ENCODE measurements at regions not wholly inside any gene's neighbourhood (a gene's known extent, or its start where the extent isn't known, plus 50 kb on each side); places are given as distances from the start of the nearest gene placed in this dataset.

DNA sequence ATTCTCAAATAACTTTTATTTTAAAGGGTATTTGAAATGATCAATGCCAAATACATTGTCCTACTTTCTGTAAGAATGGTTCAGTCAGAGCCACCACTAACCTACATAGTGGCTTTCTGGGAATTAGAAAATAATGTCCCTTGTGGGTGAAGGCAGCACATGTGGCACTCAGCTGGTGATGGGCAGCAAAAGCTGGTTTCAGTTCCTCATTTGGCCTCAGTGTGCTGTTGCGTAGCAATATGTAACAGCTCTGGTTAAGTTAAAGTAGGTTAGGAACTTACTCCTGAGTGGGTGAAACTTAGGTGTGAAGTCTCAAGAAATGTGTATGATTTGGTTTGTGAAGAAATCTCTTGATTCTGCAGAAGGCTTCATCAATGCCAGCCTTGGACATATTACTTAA is 99.6 kb upstream of the SPEF2 start:
- TF ChIP-seq EZH2 (IDR thresholded peaks at IDR 0.05; ENCODE audit: low read length, missing control alignments) = no peak
- TF ChIP-seq, protein P1, sequence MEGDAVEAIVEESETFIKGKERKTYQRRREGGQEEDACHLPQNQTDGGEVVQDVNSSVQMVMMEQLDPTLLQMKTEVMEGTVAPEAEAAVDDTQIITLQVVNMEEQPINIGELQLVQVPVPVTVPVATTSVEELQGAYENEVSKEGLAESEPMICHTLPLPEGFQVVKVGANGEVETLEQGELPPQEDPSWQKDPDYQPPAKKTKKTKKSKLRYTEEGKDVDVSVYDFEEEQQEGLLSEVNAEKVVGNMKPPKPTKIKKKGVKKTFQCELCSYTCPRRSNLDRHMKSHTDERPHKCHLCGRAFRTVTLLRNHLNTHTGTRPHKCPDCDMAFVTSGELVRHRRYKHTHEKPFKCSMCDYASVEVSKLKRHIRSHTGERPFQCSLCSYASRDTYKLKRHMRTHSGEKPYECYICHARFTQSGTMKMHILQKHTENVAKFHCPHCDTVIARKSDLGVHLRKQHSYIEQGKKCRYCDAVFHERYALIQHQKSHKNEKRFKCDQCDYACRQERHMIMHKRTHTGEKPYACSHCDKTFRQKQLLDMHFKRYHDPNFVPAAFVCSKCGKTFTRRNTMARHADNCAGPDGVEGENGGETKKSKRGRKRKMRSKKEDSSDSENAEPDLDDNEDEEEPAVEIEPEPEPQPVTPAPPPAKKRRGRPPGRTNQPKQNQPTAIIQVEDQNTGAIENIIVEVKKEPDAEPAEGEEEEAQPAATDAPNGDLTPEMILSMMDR (conservative IDR thresholded peaks at IDR 0.05 in 1 of 2, IDR thresholded peaks at IDR 0.05 in 1 of 2; ENCODE audit: low read depth in 1 of 2, low read length in 2 of 2) = no peak
- no peak for DNase-seq (ENCODE audit: low read depth in 2 of 2)
- Histone ChIP-seq H3K9me3 (ENCODE audit: control insufficient read depth, insufficient read depth, low read depth, low read length) (no peaks in the 10 kb centered on the region), H3K79me2 (ENCODE audit: control insufficient read depth, insufficient read depth, low read length) (no peaks in the 10 kb centered on the region), H3K27me3 (ENCODE audit: control insufficient read depth, insufficient read depth, low read length) (no peaks in the 10 kb centered on the region), H2AFZ (ENCODE audit: low read length) (no peak overlapping the region), H3K4me2 (ENCODE audit: extremely low read depth, insufficient read depth, low read length) (no peak overlapping the region), H3K9ac (ENCODE audit: insufficient read depth, low read length) (no peak overlapping the region), H3K4me1 (ENCODE audit: control insufficient read depth, extremely low read depth, insufficient read depth, low read length) (no peaks in the 10 kb centered on the region), H4K20me1 (ENCODE audit: control insufficient read depth, extremely low read depth, insufficient read depth, low read length) (no peaks in the 10 kb centered on the region), H3K36me3 (ENCODE audit: control insufficient read depth, insufficient read depth, low read length) (no peaks in the 10 kb centered on the region), H3K4me3 (replicated peaks in 1 of 4; ENCODE audit: control extremely low read depth in 1 of 4, insufficient read depth in 1 of 4, low read depth in 3 of 4, low read length in 4 of 4) (no peak overlapping the region), H3K27ac (ENCODE audit: insufficient read depth, low read length) (no peak overlapping the region)

DNA sequence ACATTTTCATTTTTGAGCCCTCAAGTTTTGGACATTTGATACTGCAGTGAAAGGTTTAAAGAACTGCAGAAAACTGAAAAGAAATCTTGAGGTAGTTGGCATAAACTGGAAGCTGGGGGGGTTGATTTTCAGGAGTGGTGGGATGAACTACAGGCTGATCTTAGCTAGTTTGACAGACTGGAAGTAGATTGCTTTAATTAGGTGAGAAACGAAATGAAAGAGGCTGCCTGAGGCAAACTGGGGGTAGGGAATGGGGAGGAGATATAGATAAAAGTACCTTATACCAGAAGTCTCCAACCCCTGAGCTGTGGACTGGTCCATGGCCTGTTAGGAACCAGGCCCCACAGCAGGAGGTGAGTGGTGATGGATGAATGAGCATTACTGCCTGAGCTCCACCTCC is 101.4 kb upstream of the SPEF2 start:
- Histone ChIP-seq H3K79me2 (ENCODE audit: control insufficient read depth, insufficient read depth, low read length) (no peaks in the 10 kb centered on the region), H3K9ac (ENCODE audit: insufficient read depth, low read length) (no peak overlapping the region), H3K27me3 (ENCODE audit: control insufficient read depth, insufficient read depth, low read length) (no peaks in the 10 kb centered on the region), H3K4me1 (ENCODE audit: control insufficient read depth, extremely low read depth, insufficient read depth, low read length) (no peaks in the 10 kb centered on the region), H3K36me3 (ENCODE audit: control insufficient read depth, insufficient read depth, low read length) (no peaks in the 10 kb centered on the region), H3K27ac (ENCODE audit: insufficient read depth, low read length) (no peak overlapping the region), H3K4me3 (replicated peaks in 1 of 4; ENCODE audit: control extremely low read depth in 1 of 4, insufficient read depth in 1 of 4, low read depth in 3 of 4, low read length in 4 of 4) (no peak overlapping the region), H2AFZ (ENCODE audit: low read length) (no peak overlapping the region), H3K9me3 (ENCODE audit: control insufficient read depth, insufficient read depth, low read depth, low read length) (no peaks in the 10 kb centered on the region), H3K4me2 (ENCODE audit: extremely low read depth, insufficient read depth, low read length) (no peak overlapping the region), H4K20me1 (ENCODE audit: control insufficient read depth, extremely low read depth, insufficient read depth, low read length) (no peaks in the 10 kb centered on the region)
- no peak for DNase-seq (ENCODE audit: low read depth in 2 of 2)
- no peak for TF ChIP-seq EZH2 (IDR thresholded peaks at IDR 0.05; ENCODE audit: low read length, missing control alignments)
- TF ChIP-seq, protein P1 (conservative IDR thresholded peaks at IDR 0.05 in 1 of 2, IDR thresholded peaks at IDR 0.05 in 1 of 2; ENCODE audit: low read depth in 1 of 2, low read length in 2 of 2) = no peak

DNA sequence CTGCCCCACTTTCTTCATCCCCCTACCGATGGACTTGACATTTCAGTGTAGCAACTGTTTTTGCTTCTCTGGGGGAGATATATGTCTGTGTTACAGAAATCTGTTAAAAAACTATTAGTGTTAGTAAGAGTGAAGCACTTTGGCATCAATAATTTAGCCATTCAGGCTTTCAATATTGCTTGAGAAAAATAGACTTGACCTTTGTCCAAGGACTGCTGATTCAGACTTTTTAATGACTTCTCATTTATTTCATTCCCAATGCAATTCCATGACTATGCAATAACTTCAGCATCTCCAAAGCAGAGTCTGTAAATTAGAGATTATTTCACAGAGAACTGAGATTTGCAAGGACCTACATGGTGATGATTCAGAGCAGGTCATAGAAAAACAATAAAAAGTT is 104.1 kb upstream of the SPEF2 start:
- no peak for TF ChIP-seq EZH2 (IDR thresholded peaks at IDR 0.05; ENCODE audit: low read length, missing control alignments)
- TF ChIP-seq, protein P1 (conservative IDR thresholded peaks at IDR 0.05 in 1 of 2, IDR thresholded peaks at IDR 0.05 in 1 of 2; ENCODE audit: low read depth in 1 of 2, low read length in 2 of 2) = no peak
- Histone ChIP-seq H3K9ac (ENCODE audit: insufficient read depth, low read length) (no peak overlapping the region), H3K27me3 (ENCODE audit: control insufficient read depth, insufficient read depth, low read length) (no peaks in the 10 kb centered on the region), H3K4me1 (ENCODE audit: control insufficient read depth, extremely low read depth, insufficient read depth, low read length) (no peaks in the 10 kb centered on the region), H3K4me3 (replicated peaks in 1 of 4; ENCODE audit: control extremely low read depth in 1 of 4, insufficient read depth in 1 of 4, low read depth in 3 of 4, low read length in 4 of 4) (no peak overlapping the region), H2AFZ (ENCODE audit: low read length) (no peak overlapping the region), H4K20me1 (ENCODE audit: control insufficient read depth, extremely low read depth, insufficient read depth, low read length) (no peaks in the 10 kb centered on the region), H3K79me2 (ENCODE audit: control insufficient read depth, insufficient read depth, low read length) (no peaks in the 10 kb centered on the region), H3K27ac (ENCODE audit: insufficient read depth, low read length) (no peak overlapping the region), H3K9me3 (ENCODE audit: control insufficient read depth, insufficient read depth, low read depth, low read length) (no peaks in the 10 kb centered on the region), H3K4me2 (ENCODE audit: extremely low read depth, insufficient read depth, low read length) (no peak overlapping the region), H3K36me3 (ENCODE audit: control insufficient read depth, insufficient read depth, low read length) (no peaks in the 10 kb centered on the region)
- no peak for DNase-seq (ENCODE audit: low read depth in 2 of 2)

Measured in fibroblast of lung (primary cell).